Activated T-cell treated with anti-CD3 and anti-CD28 coated beads for 48 hours (primary cell): ENCODE measurements at regions not wholly inside any gene's neighbourhood (a gene's known extent, or its start where the extent isn't known, plus 50 kb on each side); places are given as distances from the start of the nearest gene placed in this dataset.
"Not testable (repeated sequence)": the region's sequence is repeated elsewhere in the genome, so short reads cannot be mapped to it uniquely, and the experiment has no call there.

Source experiments
- DNase-seq: peaks from one replicate; pipeline ENCODE4 v3.0.0-alpha.2; 2020; ENCODE audit warnings: low read depth

- no peak for DNase-seq
Observed at GRCh38 chr5:109989994-109990722, 300.4 kb downstream of the MAN2A1 start.

- DNase-seq, result no peak
Observed at GRCh38 chr5:109990723-109991359, 301.1 kb downstream of the MAN2A1 start.

GRCh38 chr5:109992264-109992915, 302.7 kb downstream of the MAN2A1 start:
- DNase-seq, result no peak

GRCh38 chr5:109994135-109994534, 304.4 kb downstream of the MAN2A1 start:
- DNase-seq, result no peak

GRCh38 chr5:109996246-109996645, 306.5 kb downstream of the MAN2A1 start:
- no peak for DNase-seq

GRCh38 chr5:109997161-109997560, 307.4 kb downstream of the MAN2A1 start:
- DNase-seq, result no peak

GRCh38 chr5:109998208-109998607, 308.5 kb downstream of the MAN2A1 start:
- no peak for DNase-seq

GRCh38 chr5:109998726-109999125, 309.0 kb downstream of the MAN2A1 start:
- DNase-seq, result no peak

- DNase-seq, result no peak
Observed at GRCh38 chr5:110001648-110002047, 311.9 kb downstream of the MAN2A1 start.

- no peak for DNase-seq
Observed at GRCh38 chr5:110002652-110003051, 312.9 kb downstream of the MAN2A1 start.

GRCh38 chr5:110005907-110006562, 316.3 kb downstream of the MAN2A1 start:
- not testable (repeated sequence) for DNase-seq

GRCh38 chr5:110007101-110007500, 317.4 kb downstream of the MAN2A1 start:
- no peak for DNase-seq

- DNase-seq, result no peak
Observed at GRCh38 chr5:110008131-110008530, 318.4 kb downstream of the MAN2A1 start.

- DNase-seq, result no peak
Observed at GRCh38 chr5:110012145-110012544, 322.4 kb downstream of the MAN2A1 start.

- no peak for DNase-seq
Observed at GRCh38 chr5:110013017-110013416, 323.3 kb downstream of the MAN2A1 start.

- no peak for DNase-seq
Observed at GRCh38 chr5:110017854-110018253, 328.1 kb downstream of the MAN2A1 start.

GRCh38 chr5:110018509-110018908, 328.8 kb downstream of the MAN2A1 start:
- no peak for DNase-seq

- DNase-seq, result no peak
Observed at GRCh38 chr5:110019119-110019518, 329.4 kb downstream of the MAN2A1 start.

- no peak for DNase-seq
Observed at GRCh38 chr5:110019780-110020179, 330.1 kb downstream of the MAN2A1 start.

GRCh38 chr5:110021251-110021650, 331.5 kb downstream of the MAN2A1 start:
- no peak for DNase-seq

GRCh38 chr5:110025160-110025559, 335.4 kb downstream of the MAN2A1 start:
- DNase-seq, result no peak

GRCh38 chr5:110027527-110028322, 338.0 kb downstream of the MAN2A1 start:
- DNase-seq, result no peak
